ENCODE measurements at regions not wholly inside any gene's neighbourhood (a gene's known extent, or its start where the extent isn't known, plus 50 kb on each side); places are given as distances from the start of the nearest gene placed in this dataset.
"Not testable (repeated sequence)": the region's sequence is repeated elsewhere in the genome, so short reads cannot be mapped to it uniquely, and the experiment has no call there.

DNA sequence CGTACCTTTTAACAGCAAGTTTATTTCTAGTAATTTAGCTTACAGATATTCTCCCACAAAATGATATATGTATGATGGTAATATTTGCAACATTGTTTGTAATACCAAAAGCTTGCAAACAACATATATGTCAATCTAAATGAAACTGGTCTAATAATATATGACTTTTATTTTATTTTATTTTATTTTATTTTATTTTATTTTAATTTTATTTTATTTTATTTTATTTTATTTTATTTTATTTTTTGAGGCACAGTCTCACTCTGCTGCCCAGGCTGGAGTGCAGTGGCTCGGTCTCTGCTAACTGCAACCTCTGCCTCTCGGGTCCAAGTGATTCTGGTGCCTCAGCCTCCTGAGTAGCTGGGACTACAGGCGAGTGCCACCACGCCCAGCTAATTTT is 94.6 kb upstream of the ABCA1 start:
- POLR2A ChIA-PET; CTCF ChIA-PET (ENCODE audit: low intra/inter-chr PET ratio); FAIRE-seq; H3K9ac ChIP-seq (ENCODE audit: insufficient read depth in 1 of 2, low read depth in 2 of 2, low read length in 2 of 2); H3K9me3 ChIP-seq (replicated peaks; ENCODE audit: control insufficient read depth, insufficient read depth, low read depth, low read length); H3K9me1 ChIP-seq (ENCODE audit: control insufficient read depth, insufficient read depth, low read length); H3K79me2 ChIP-seq (ENCODE audit: control insufficient read depth, insufficient read depth, low read length); H3K4me3 ChIP-seq; ATAC-seq; H3K4me1 ChIP-seq (replicated peaks in 1 of 2; ENCODE audit: control insufficient read depth in 2 of 2, insufficient read depth in 2 of 2, low read length in 2 of 2); H4K20me1 ChIP-seq (replicated peaks; ENCODE audit: control insufficient read depth, insufficient read depth, low read length); H3K36me3 ChIP-seq (ENCODE audit: control insufficient read depth, insufficient read depth, low read length); H2AFZ ChIP-seq (ENCODE audit: low read depth, low read length); intact Hi-C loops (cut with micrococcal nuclease); DNase-seq (ENCODE audit: extremely low read depth in 1 of 4, low spot score in 3 of 4); in situ Hi-C loops (cut with MboI); H3K4me2 ChIP-seq (ENCODE audit: insufficient read depth, low read length); BruUV-seq (replicated peaks); H3K27ac ChIP-seq (ENCODE audit: extremely low read depth, low read depth, low read length): not testable (repeated sequence)
- 3% methylated on average over 5 of the region's 5 CpGs for WGBS (ENCODE audit: insufficient coverage, low coverage, missing lambda C conversion rate)
- peaks cover 0 to 11% of the 10 kb centered on the region in 2 experiments; a peak in 1 of 5 replicates for H3K27me3 ChIP-seq (ENCODE audit: control insufficient read depth in 2 of 2, insufficient read depth in 2 of 2, low read length in 2 of 2)

- Histone ChIP-seq H4K20me1 (replicated peaks; ENCODE audit: control insufficient read depth, insufficient read depth, low read length) (no peaks in the 10 kb centered on the region), H3K79me2 (ENCODE audit: control insufficient read depth, insufficient read depth, low read length) (no peaks in the 10 kb centered on the region), H3K4me3 (no peak overlapping the region), H3K4me2 (ENCODE audit: insufficient read depth, low read length) (no peak overlapping the region), H2AFZ (ENCODE audit: low read depth, low read length) (no peak overlapping the region), H3K27ac (ENCODE audit: extremely low read depth, low read depth, low read length) (no peak overlapping the region), H3K9ac (ENCODE audit: insufficient read depth in 1 of 2, low read depth in 2 of 2, low read length in 2 of 2) (no peak overlapping the region), H3K36me3 (ENCODE audit: control insufficient read depth, insufficient read depth, low read length) (no peaks in the 10 kb centered on the region), H3K4me1 (replicated peaks in 1 of 2; ENCODE audit: control insufficient read depth in 2 of 2, insufficient read depth in 2 of 2, low read length in 2 of 2) (no peaks in the 10 kb centered on the region), H3K27me3 (ENCODE audit: control insufficient read depth in 2 of 2, insufficient read depth in 2 of 2, low read length in 2 of 2) (peaks cover 0 to 11% of the 10 kb centered on the region in 2 experiments; a peak in 1 of 5 replicates), H3K9me1 (ENCODE audit: control insufficient read depth, insufficient read depth, low read length) (no peaks in the 10 kb centered on the region), H3K9me3 (replicated peaks; ENCODE audit: control insufficient read depth, insufficient read depth, low read depth, low read length) (no peaks in the 10 kb centered on the region)
- ATAC-seq (peak; percentile 79), DNase-seq (ENCODE audit: extremely low read depth in 1 of 4, low spot score in 3 of 4) (no peak), FAIRE-seq (no peak)
- intact Hi-C loops (cut with micrococcal nuclease) = no loop called here
- no TSS peak for BruUV-seq (replicated peaks)
- CTCF ChIA-PET (ENCODE audit: low intra/inter-chr PET ratio) = no interaction called here
- POLR2A ChIA-PET = no interaction called here
- WGBS (ENCODE audit: insufficient coverage, low coverage, missing lambda C conversion rate) = 0% methylated on average over 1 of the region's 1 CpG
- in situ Hi-C loops (cut with MboI) = no loop called here
- TF ChIP-seq ATF3 (IDR thresholded peaks at IDR 0.05) = peak; percentile 51; the same call in 1 of the 2 replicates
- TF ChIP-seq ATF3 (CRISPR knock-in tag; conservative IDR thresholded peaks at IDR 0.05) = no peak
- TF ChIP-seq E2F6 (IDR thresholded peaks at IDR 0.05; ENCODE audit: borderline replicate concordance in 1 of 2, extremely low read depth in 1 of 2, insufficient read depth in 1 of 2, insufficient read length in 1 of 2, low read depth in 1 of 2, low read length in 1 of 2, poor library complexity in 1 of 2, severe bottlenecking in 1 of 2) = no peak
- no peak for TF ChIP-seq MLLT1 (IDR thresholded peaks at IDR 0.05)
- peak; percentile 82 for TF ChIP-seq CEBPG (CRISPR knock-in tag; IDR thresholded peaks at IDR 0.05)
- peak; percentile 55 to 71; a peak in 3 of 4 replicates for TF ChIP-seq CEBPG (tag; conservative IDR thresholded peaks at IDR 0.05 in 1 of 2, IDR thresholded peaks at IDR 0.05 in 1 of 2)
- no peak for TF ChIP-seq HNRNPH1 (optimal IDR thresholded peaks at IDR 0.05; ENCODE audit: low read depth, low read length)
- TF ChIP-seq CBX3 (IDR thresholded peaks at IDR 0.05; ENCODE audit: borderline replicate concordance in 1 of 2, low read length in 2 of 2) = no peak
- TF ChIP-seq CCNT2 (IDR thresholded peaks at IDR 0.05; ENCODE audit: borderline replicate concordance, extremely low read depth, insufficient read length, low read depth, low read length) = no peak
- no peak for TF ChIP-seq ZNF77 (CRISPR knock-in tag; IDR thresholded peaks at IDR 0.05)
- TF ChIP-seq TRIM28 (IDR thresholded peaks at IDR 0.05) = no peak
- TF ChIP-seq FUS (optimal IDR thresholded peaks at IDR 0.05; ENCODE audit: low read depth, low read length) = no peak
These were observed 95.8 kb upstream of the ABCA1 start for GRCh38 chr9:105023788-105024187.

Data from K562 (cell line).